ENCODE measurements at regions not wholly inside any gene's neighbourhood (a gene's known extent, or its start where the extent isn't known, plus 50 kb on each side); places are given as distances from the start of the nearest gene placed in this dataset.
A peak's percentile ranks its signal among the peaks of the same experiment; 100 is the strongest.

- H3K4me2 ChIP-seq = no peak overlapping the region
- H3K4me3 ChIP-seq = no peak overlapping the region
- no peak overlapping the region for H3K27ac ChIP-seq (ENCODE audit: low read depth)
- no peak overlapping the region for H2AFZ ChIP-seq
- Mint-ChIP-seq H3K9me3 (no peaks in the 10 kb centered on the region; the same call in 2 of the 3 replicates), H3K36me3 (ENCODE audit: low read depth) (no peaks in the 10 kb centered on the region), H3K27ac (no peak overlapping the region), H3K4me1 (peaks cover 31% of the 10 kb centered on the region), H3K27me3 (ENCODE audit: insufficient read depth, low read depth, poor library complexity) (no peaks in the 10 kb centered on the region), H3K4me3 (no peak overlapping the region)
- TF ChIP-seq REST (IDR thresholded peaks at IDR 0.05; ENCODE audit: unreplicated experiment) (no peak), ZNF114 (CRISPR knock-in tag; IDR thresholded peaks at IDR 0.05) (no peak), NANOG (IDR thresholded peaks at IDR 0.05; ENCODE audit: borderline replicate concordance) (no peak)
- no peaks in the 10 kb centered on the region; the same call in 1 of the 2 replicates for H4K20me1 ChIP-seq (replicated peaks; ENCODE audit: insufficient read depth)
- H3K36me3 ChIP-seq (ENCODE audit: insufficient read depth) = no peaks in the 10 kb centered on the region; the same call in 1 of the 2 replicates
- H3F3A ChIP-seq (replicated peaks; ENCODE audit: low read depth) = no peaks in the 10 kb centered on the region
- ATAC-seq (no peak), DNase-seq (ENCODE audit: low spot score) (no peak)
- H3K79me2 ChIP-seq (replicated peaks; ENCODE audit: insufficient read depth) = peaks cover 88% of the 10 kb centered on the region
- H3K27me3 ChIP-seq (ENCODE audit: insufficient read depth) = no peaks in the 10 kb centered on the region
- peaks cover 15% of the 10 kb centered on the region for H3K4me1 ChIP-seq (ENCODE audit: insufficient read depth)
- no peaks in the 10 kb centered on the region for H3K9me2 ChIP-seq (ENCODE audit: insufficient read depth)
Measured at GRCh38 chr6:144340541-144341371, 55.6 kb downstream of the UTRN start.

- Histone ChIP-seq H3F3A (replicated peaks; ENCODE audit: low read depth) (no peaks in the 10 kb centered on the region), H3K4me1 (ENCODE audit: insufficient read depth) (peaks cover 15% of the 10 kb centered on the region)
- no peaks in the 10 kb centered on the region; the same call in 1 of the 3 replicates for H3K9me3 Mint-ChIP-seq
Measured at GRCh38 chr6:144341831-144342527, 56.8 kb downstream of the UTRN start.

More at GRCh38 chr6:144341831-144342527, 56.8 kb downstream of the UTRN start:
- DNase-seq (ENCODE audit: low spot score) (no peak), ATAC-seq (no peak)
- Histone ChIP-seq H3K4me3 (no peak overlapping the region), H4K20me1 (replicated peaks; ENCODE audit: insufficient read depth) (no peaks in the 10 kb centered on the region; the same call in 1 of the 2 replicates), H3K27me3 (ENCODE audit: insufficient read depth) (no peaks in the 10 kb centered on the region), H3K27ac (ENCODE audit: low read depth) (no peak overlapping the region), H3K36me3 (ENCODE audit: insufficient read depth) (no peaks in the 10 kb centered on the region; the same call in 1 of the 2 replicates), H2AFZ (no peak overlapping the region), H3K9me2 (ENCODE audit: insufficient read depth) (no peaks in the 10 kb centered on the region), H3K79me2 (replicated peaks; ENCODE audit: insufficient read depth) (peaks cover 88% of the 10 kb centered on the region), H3K4me2 (no peak overlapping the region)
- Mint-ChIP-seq H3K27ac (peak overlapping the region; percentile 86), H3K36me3 (ENCODE audit: low read depth) (peaks cover 2% of the 10 kb centered on the region; the same call in 1 of the 3 replicates), H3K4me1 (peaks cover 26% of the 10 kb centered on the region), H3K4me3 (no peak overlapping the region), H3K27me3 (ENCODE audit: insufficient read depth, low read depth, poor library complexity) (no peaks in the 10 kb centered on the region)
- TF ChIP-seq ZNF462 (CRISPR knock-in tag; IDR thresholded peaks at IDR 0.05) = no peak

Measured in GM23338 (cell line).